Peyer's patch (tissue), 4 donors: ENCODE measurements at regions not wholly inside any gene's neighbourhood (a gene's known extent, or its start where the extent isn't known, plus 50 kb on each side); places are given as distances from the start of the nearest gene placed in this dataset.

Experiments
- POLR2A ChIP-seq, 2 donors: fragments of 450-650 bp; IDR thresholded peaks; one replicate each; pipeline ENCODE4 v1.5.1; 2017; ENCODE audit warnings: antibody characterized with exemption in 2 of 2, mild to moderate bottlenecking in 2 of 2, moderate library complexity in 2 of 2
- TF ChIP-seq, protein P1 (sequence below), 6 experiments: fragments of 450-650 bp in 4 of 6; fragments of 200-600 bp in 2 of 6; sonication (generic) in 1 of 6; IDR thresholded peaks; one replicate each; pipeline ENCODE4 v1.5.1; 2017 to 2019; ENCODE audit warnings: antibody characterized with exemption in 6 of 6, mild to moderate bottlenecking in 3 of 6, moderate library complexity in 1 of 6

- TF ChIP-seq, protein P1, sequence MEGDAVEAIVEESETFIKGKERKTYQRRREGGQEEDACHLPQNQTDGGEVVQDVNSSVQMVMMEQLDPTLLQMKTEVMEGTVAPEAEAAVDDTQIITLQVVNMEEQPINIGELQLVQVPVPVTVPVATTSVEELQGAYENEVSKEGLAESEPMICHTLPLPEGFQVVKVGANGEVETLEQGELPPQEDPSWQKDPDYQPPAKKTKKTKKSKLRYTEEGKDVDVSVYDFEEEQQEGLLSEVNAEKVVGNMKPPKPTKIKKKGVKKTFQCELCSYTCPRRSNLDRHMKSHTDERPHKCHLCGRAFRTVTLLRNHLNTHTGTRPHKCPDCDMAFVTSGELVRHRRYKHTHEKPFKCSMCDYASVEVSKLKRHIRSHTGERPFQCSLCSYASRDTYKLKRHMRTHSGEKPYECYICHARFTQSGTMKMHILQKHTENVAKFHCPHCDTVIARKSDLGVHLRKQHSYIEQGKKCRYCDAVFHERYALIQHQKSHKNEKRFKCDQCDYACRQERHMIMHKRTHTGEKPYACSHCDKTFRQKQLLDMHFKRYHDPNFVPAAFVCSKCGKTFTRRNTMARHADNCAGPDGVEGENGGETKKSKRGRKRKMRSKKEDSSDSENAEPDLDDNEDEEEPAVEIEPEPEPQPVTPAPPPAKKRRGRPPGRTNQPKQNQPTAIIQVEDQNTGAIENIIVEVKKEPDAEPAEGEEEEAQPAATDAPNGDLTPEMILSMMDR (IDR thresholded peaks at IDR 0.05), result no peak
- no peak for TF ChIP-seq POLR2A (IDR thresholded peaks at IDR 0.05)
These were observed 294.8 kb upstream of the STXBP5 start for GRCh38 chr6:146909376-146909775.
